H9 (cell line): ENCODE measurements at regions not wholly inside any gene's neighbourhood (a gene's known extent, or its start where the extent isn't known, plus 50 kb on each side); places are given as distances from the start of the nearest gene placed in this dataset.

ENCODE experiments used
- DNase-seq: peaks from one replicate; pipeline ENCODE4 v3.0.0-alpha.2; 2017
- H2AFZ ChIP-seq: one replicate; pipeline ENCODE4 v1.6.1; 2013; ENCODE audit warnings: mild to moderate bottlenecking, low read length, control low read depth, moderate library complexity
- H2AK5ac ChIP-seq: 2 replicates; pipeline ENCODE4 v1.6.1; 2013; ENCODE audit warnings: low read length, control low read depth, mixed read lengths; ENCODE audit not compliant: insufficient read length
- H2BK120ac ChIP-seq: one replicate; pipeline ENCODE4 v1.6.1; 2013; ENCODE audit warnings: low read depth, mild to moderate bottlenecking, low read length, control low read depth, inconsistent platforms; ENCODE audit not compliant: poor library complexity, severe bottlenecking
- H2BK12ac ChIP-seq: 2 replicates; pipeline ENCODE4 v1.6.1; 2013; ENCODE audit warnings: low read length, control low read depth, mixed read lengths, low read depth; ENCODE audit not compliant: insufficient read length
- H2BK15ac ChIP-seq: 2 replicates; pipeline ENCODE4 v1.6.1; 2013; ENCODE audit warnings: low read depth, low read length, control low read depth
- H2BK20ac ChIP-seq: one replicate; pipeline ENCODE4 v1.6.1; 2013; ENCODE audit warnings: low read depth, mild to moderate bottlenecking, low read length, control low read depth, inconsistent platforms; ENCODE audit not compliant: poor library complexity, severe bottlenecking
- H2BK5ac ChIP-seq: 2 replicates; pipeline ENCODE4 v1.6.1; 2013; ENCODE audit warnings: low read length, control low read depth, mixed read lengths; ENCODE audit not compliant: insufficient read length
- H3K14ac ChIP-seq: 2 replicates; pipeline ENCODE4 v1.6.1; 2013; ENCODE audit warnings: low read length, control low read depth; ENCODE audit not compliant: insufficient read depth
- H3K18ac ChIP-seq: 2 replicates; pipeline ENCODE4 v1.6.1; 2013; ENCODE audit warnings: low read depth, mild to moderate bottlenecking, mixed read lengths, low read length, control low read depth; ENCODE audit not compliant: insufficient read length
- H3K23ac ChIP-seq: 2 replicates; pipeline ENCODE4 v1.6.1; 2013; ENCODE audit warnings: low read length, control low read depth, mixed read lengths, low read depth; ENCODE audit not compliant: insufficient read length
- H3K23me2 ChIP-seq: 2 replicates; pipeline ENCODE4 v1.6.1; 2013; ENCODE audit warnings: low read depth, mild to moderate bottlenecking, mixed read lengths, low read length, control low read depth; ENCODE audit not compliant: insufficient read length, poor library complexity, severe bottlenecking
- H3K27ac ChIP-seq: 2 replicates; pipeline ENCODE4 v1.5.1; 2013; ENCODE audit warnings: low read length, control low read depth, mixed read lengths, low read depth; ENCODE audit not compliant: insufficient read length
- H3K27me3 ChIP-seq: 2 replicates; pipeline ENCODE4 v1.6.1; 2013; ENCODE audit warnings: low read length, control low read depth, inconsistent platforms; ENCODE audit not compliant: insufficient read depth
- H3K4ac ChIP-seq: 2 replicates; pipeline ENCODE4 v1.6.1; 2013; ENCODE audit warnings: low read depth, mild to moderate bottlenecking, control low read depth, inconsistent platforms, low read length, moderate library complexity
- H3K4me1 ChIP-seq: 2 replicates; pipeline ENCODE4 v1.6.1; 2013; ENCODE audit warnings: low read length, control low read depth, inconsistent platforms; ENCODE audit not compliant: insufficient read depth
- H3K4me2 ChIP-seq: 2 replicates; pipeline ENCODE4 v1.6.1; 2013; ENCODE audit warnings: low read length, control low read depth, mixed read lengths; ENCODE audit not compliant: insufficient read length, insufficient read depth
- H3K56ac ChIP-seq: 2 replicates; pipeline ENCODE4 v1.6.1; 2013; ENCODE audit warnings: low read depth, mild to moderate bottlenecking, mixed read lengths, low read length, control low read depth; ENCODE audit not compliant: insufficient read length
- H3K79me1 ChIP-seq: 2 replicates; pipeline ENCODE4 v1.6.1; 2013; ENCODE audit warnings: low read depth, mild to moderate bottlenecking, moderate library complexity, low read length, control low read depth, inconsistent platforms; ENCODE audit not compliant: insufficient read depth, poor library complexity, severe bottlenecking
- H3K79me2 ChIP-seq: 2 replicates; pipeline ENCODE4 v1.6.1; 2013; ENCODE audit warnings: low read length, control low read depth, inconsistent platforms; ENCODE audit not compliant: insufficient read depth
- H3K9ac ChIP-seq: 2 replicates; pipeline ENCODE4 v1.6.1; 2013; ENCODE audit warnings: low read length, control low read depth, mixed read lengths; ENCODE audit not compliant: insufficient read length; ENCODE audit errors: extremely low read depth
- H3K9me3 ChIP-seq: one replicate; pipeline ENCODE4 v1.6.1; 2013; ENCODE audit warnings: low read depth, low read length, inconsistent platforms; ENCODE audit not compliant: control insufficient read depth
- H3T11ph ChIP-seq: one replicate; pipeline ENCODE4 v1.6.1; 2013; ENCODE audit warnings: mild to moderate bottlenecking, low read length, control low read depth, inconsistent platforms
- H4K20me1 ChIP-seq: one replicate; pipeline ENCODE4 v1.6.1; 2013; ENCODE audit not compliant: control insufficient read depth, insufficient read length, insufficient read depth
- H4K5ac ChIP-seq: 2 replicates; pipeline ENCODE4 v1.6.1; 2013; ENCODE audit warnings: low read depth, mild to moderate bottlenecking, mixed read lengths, low read length, control low read depth; ENCODE audit not compliant: insufficient read length
- H4K8ac ChIP-seq: replicated peaks from 2 replicates; pipeline ENCODE4 v1.6.1; 2013; ENCODE audit warnings: low read length, control low read depth, mixed read lengths, low read depth; ENCODE audit not compliant: insufficient read length
- H4K91ac ChIP-seq: 2 replicates; pipeline ENCODE4 v1.6.1; 2013; ENCODE audit warnings: low read depth, mild to moderate bottlenecking, moderate library complexity, mixed read lengths, low read length, control low read depth; ENCODE audit not compliant: insufficient read length
- H3K27ac Mint-ChIP-seq, 3 experiments: 2 replicates in 2 of 3; 3 replicates in 1 of 3; pipeline ENCODE4 v1.8.0; 2020 to 2021; ENCODE audit warnings: mixed read lengths in 3 of 3, mild to moderate bottlenecking in 1 of 3, moderate library complexity in 1 of 3
- H3K27me3 Mint-ChIP-seq: 2 replicates; pipeline ENCODE4 v1.8.0; 2021; ENCODE audit warnings: low read depth, mild to moderate bottlenecking, moderate library complexity, mixed read lengths
- H3K36me3 Mint-ChIP-seq, 3 experiments: 2 replicates in 2 of 3; 3 replicates in 1 of 3; pipeline ENCODE4 v1.8.0; 2020 to 2021; ENCODE audit warnings: low read depth in 3 of 3, mixed read lengths in 3 of 3; ENCODE audit not compliant: insufficient read depth in 1 of 3
- H3K4me1 Mint-ChIP-seq, 2 experiments: 2 replicates each; pipeline ENCODE4 v1.8.0; 2020; ENCODE audit warnings: mixed read lengths in 2 of 2
- H3K4me3 Mint-ChIP-seq, 2 experiments: 2 replicates in 1 of 2; 3 replicates in 1 of 2; pipeline ENCODE4 v1.8.0; 2020 to 2021; ENCODE audit warnings: mild to moderate bottlenecking in 2 of 2, mixed read lengths in 2 of 2, moderate library complexity in 1 of 2
- H3K9me3 Mint-ChIP-seq, 2 experiments: 2 replicates in 1 of 2; 3 replicates in 1 of 2; pipeline ENCODE4 v1.8.0; 2020; ENCODE audit warnings: mild to moderate bottlenecking in 2 of 2, mixed read lengths in 2 of 2, moderate library complexity in 1 of 2
- CTCF ChIP-seq: fragments of 200-600 bp; sonication (generic); conservative IDR thresholded peaks from 3 replicates; pipeline ENCODE4 v1.8.0; 2021; ENCODE audit warnings: antibody characterized with exemption, mild to moderate bottlenecking

DNA sequence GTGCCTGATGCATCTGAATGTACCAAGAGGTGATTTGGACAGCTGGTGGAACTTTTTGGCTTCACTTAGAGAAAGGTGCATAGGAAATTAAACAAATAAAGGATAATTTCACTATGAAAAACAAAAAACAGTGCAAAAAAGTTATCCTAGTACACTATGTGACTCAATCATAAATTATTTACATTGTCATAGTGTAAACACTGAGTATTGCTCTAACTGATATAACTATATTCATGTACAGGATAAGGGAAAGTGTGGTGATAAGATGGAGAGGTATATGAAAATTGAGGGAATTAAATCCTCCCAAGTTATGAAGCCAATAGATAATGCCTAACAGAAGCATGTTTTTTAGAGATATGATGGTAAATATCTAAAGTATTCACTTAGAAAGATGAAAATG lies 50.2 kb upstream of the CPNE4 start:
- no peak for DNase-seq
- H2BK5ac ChIP-seq: no peak overlapping the region
- no peak overlapping the region for H2AK5ac ChIP-seq
- peaks cover 2% of the 10 kb centered on the region for H3K27me3 Mint-ChIP-seq
- H4K91ac ChIP-seq: no peak overlapping the region
- H2BK15ac ChIP-seq: no peak overlapping the region
- H2AFZ ChIP-seq: no peak overlapping the region
- H3K79me1 ChIP-seq: no peaks in the 10 kb centered on the region
- no peak overlapping the region for H3K23ac ChIP-seq
- H3K4me3 Mint-ChIP-seq: no peak overlapping the region
- H3K4me2 ChIP-seq: no peak overlapping the region
- no peaks in the 10 kb centered on the region for H3K9me3 Mint-ChIP-seq
- no peak overlapping the region for H3K9ac ChIP-seq
- no peaks in the 10 kb centered on the region for H3K79me2 ChIP-seq
- no peak overlapping the region for H3K27ac ChIP-seq
- peaks cover 5% of the 10 kb centered on the region; the same call in 1 of the 2 replicates for H3K4me1 ChIP-seq
- no peak for TF ChIP-seq CTCF
- no peak overlapping the region for H2BK12ac ChIP-seq
- no peak overlapping the region for H3K56ac ChIP-seq
- H3K23me2 ChIP-seq: no peaks in the 10 kb centered on the region
- H4K20me1 ChIP-seq: no peaks in the 10 kb centered on the region
- no peaks in the 10 kb centered on the region for H3K9me3 ChIP-seq
- no peaks in the 10 kb centered on the region for H3K36me3 Mint-ChIP-seq
- no peak overlapping the region for H3K14ac ChIP-seq
- no peak overlapping the region for H2BK20ac ChIP-seq
- no peak overlapping the region for H4K8ac ChIP-seq
- no peaks in the 10 kb centered on the region; the same call in 1 of the 2 replicates for H3K27me3 ChIP-seq
- H4K5ac ChIP-seq: no peak overlapping the region
- H3K4ac ChIP-seq: no peak overlapping the region
- H3K18ac ChIP-seq: no peak overlapping the region
- no peak overlapping the region for H3T11ph ChIP-seq
- peaks cover 6 to 10% of the 10 kb centered on the region in 2 experiments for H3K4me1 Mint-ChIP-seq
- no peak overlapping the region for H2BK120ac ChIP-seq
- H3K27ac Mint-ChIP-seq: no peak overlapping the region
